ENCODE measurements at regions not wholly inside any gene's neighbourhood (a gene's known extent, or its start where the extent isn't known, plus 50 kb on each side); places are given as distances from the start of the nearest gene placed in this dataset.

GRCh38 chr9:107211284-107211923 is 71.7 kb upstream of the RAD23B start:
- no peak for DNase-seq (ENCODE audit: low spot score)

GRCh38 chr9:107212613-107213012 is 70.5 kb upstream of the RAD23B start:
- DNase-seq (ENCODE audit: low spot score), result no peak

DNA sequence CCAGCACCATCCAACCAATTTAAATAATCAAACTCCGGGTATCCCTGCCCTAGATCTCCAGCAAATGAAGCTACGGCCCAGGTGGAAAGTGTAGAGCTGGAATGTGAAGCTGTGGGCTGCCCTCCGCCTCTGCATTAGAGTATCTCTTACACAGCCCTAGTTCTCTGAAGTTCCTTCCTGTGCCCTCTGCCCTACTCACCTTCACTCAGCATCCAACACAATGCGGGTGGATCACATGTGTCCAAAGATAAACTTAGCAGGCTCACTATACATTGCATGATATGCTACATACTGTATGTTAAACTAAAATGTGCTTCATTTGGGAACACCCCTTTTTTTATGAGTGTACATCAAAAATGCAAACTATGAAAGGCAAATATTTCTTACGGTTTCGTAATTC is 70.0 kb upstream of the RAD23B start:
- DNase-seq (ENCODE audit: low spot score), result peak; percentile 5

DNA sequence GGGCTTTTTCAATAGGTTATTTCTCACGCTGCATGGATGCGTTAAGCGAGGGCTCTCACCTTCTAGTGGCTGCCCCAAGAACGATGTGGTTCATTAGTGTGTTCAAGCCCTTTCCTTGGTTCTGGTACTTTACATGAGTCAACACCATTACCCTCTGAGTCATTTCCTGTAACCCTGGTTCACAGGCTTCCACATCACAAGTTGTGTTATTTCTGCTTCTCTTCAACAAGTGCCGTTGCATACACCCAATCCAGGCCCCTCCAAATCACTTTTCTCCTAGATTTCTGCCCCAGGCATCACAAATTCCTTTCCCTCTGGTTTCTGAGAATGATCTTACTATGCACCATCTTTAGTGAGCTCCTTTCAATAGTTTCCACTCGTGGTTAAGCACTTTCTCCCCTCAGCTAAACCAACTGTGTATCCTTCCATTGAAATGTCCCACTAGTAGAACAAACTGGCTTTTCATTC is 69.5 kb upstream of the RAD23B start:
- peak; percentile 90 for DNase-seq (ENCODE audit: low spot score)

GRCh38 chr9:107214381-107214780 is 68.7 kb upstream of the RAD23B start:
- DNase-seq (ENCODE audit: low spot score), result no peak

- peak; percentile 37 for DNase-seq (ENCODE audit: low spot score)
Observed at GRCh38 chr9:107214915-107215314, 68.2 kb upstream of the RAD23B start.

DNA sequence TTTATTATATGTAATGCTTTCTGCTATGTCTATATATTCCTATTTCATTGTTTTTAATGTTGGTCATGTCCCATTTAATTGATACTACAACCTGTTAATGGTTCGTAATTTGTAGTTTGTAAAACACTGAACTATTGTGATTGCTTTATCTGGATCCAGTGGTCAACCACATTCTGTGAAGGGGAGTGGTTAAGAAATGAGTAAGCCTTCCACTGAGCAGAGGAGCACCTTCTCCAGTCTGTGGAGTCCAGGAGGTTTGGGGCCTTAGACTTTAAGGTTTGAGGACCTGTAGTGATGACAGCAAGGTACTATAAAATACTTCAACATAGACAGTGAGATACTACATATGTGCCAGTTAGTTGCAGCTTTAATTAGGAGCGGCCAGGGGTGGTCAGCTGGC is 67.7 kb upstream of the RAD23B start:
- peak; percentile 53 for DNase-seq (ENCODE audit: low spot score)

- peak; percentile 53 for DNase-seq (ENCODE audit: low spot score)
Observed at GRCh38 chr9:107216329-107216728, 66.8 kb upstream of the RAD23B start.

DNA sequence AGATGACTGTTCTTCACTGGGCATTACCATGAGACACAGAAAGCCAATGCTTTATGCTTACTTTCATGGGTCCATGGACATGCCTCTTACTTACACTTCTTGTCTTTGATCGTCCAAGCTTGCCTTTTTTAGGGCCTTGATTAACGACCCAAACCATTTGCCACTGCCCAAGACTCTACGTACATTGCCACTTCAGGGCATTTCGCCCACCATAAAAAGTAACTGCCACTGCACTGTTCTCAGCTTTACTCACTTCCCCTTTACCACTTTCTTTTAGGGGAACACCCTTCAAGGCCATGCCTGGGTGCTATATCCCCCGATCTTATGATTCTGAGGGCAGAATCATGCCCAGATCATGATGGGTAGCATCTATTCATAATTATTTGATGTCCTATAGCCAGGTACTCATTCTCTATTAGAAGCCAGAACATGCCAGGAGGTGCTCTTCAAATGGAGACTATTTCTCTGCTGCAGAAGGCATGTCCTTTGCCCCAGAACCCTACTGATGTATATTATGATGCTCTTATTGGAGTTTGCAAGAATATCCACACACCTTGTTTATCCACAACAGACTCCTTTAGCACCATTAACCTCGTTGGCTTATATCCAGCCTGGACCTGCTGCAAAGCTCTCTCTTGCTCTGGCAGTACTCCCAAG is 64.1 kb upstream of the RAD23B start:
- no peak for DNase-seq (ENCODE audit: low spot score)

DNA sequence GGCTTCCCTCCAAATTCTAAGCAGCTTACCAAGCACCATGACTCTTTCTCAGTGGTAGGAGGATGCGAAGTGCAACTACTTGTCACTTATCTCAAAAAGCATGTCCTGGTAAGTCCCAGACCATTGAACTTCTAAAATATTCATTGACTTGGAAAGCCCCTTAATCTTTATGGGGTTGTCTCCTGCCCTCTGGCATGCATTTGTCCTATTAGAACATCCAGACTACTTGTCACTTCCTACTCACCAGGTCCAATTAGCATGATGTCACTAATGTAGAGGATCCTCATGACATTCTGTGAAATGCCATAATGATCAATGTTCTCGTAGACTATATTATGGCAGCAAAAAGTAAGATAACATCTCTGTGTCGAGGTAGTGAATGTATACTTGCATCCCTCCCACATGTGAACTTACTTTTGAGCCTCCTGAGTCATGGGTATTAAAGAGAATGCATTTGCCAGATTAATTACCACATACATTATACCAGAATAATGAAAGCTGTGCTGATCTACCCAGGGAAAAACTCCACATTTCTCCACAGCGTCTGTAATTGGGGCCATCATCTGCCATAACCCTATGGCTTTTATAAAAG is 63.5 kb upstream of the RAD23B start:
- no peak for DNase-seq (ENCODE audit: low spot score)

- DNase-seq (ENCODE audit: low spot score), result no peak
Observed at GRCh38 chr9:107221321-107221720, 61.8 kb upstream of the RAD23B start.

- peak; percentile 65 for DNase-seq (ENCODE audit: low spot score)
Observed at GRCh38 chr9:107222020-107222522, 61.0 kb upstream of the RAD23B start.

GRCh38 chr9:107223381-107223780 is 59.7 kb upstream of the RAD23B start:
- no peak for DNase-seq (ENCODE audit: low spot score)

DNA sequence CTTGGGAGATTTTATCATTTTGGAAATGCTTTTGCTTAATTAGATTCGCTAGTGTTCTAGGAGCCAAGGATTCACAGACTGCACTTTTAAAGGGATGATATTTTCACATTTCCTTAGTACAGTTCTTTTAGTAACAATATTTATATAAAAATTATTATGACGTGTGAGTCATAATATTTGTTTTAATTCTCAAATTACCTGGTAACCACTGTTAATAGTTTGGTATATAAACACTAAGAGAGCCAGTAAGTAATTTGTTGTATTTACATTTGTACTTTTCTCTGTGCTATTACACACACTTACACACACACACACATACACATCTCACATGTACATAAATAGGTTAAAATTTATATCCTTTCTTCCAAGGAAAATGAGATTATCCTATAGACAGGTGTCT is 58.8 kb upstream of the RAD23B start:
- DNase-seq (ENCODE audit: low spot score), result no peak

GRCh38 chr9:107226421-107226820 is 56.7 kb upstream of the RAD23B start:
- no peak for DNase-seq (ENCODE audit: low spot score)

GRCh38 chr9:107227774-107228173 is 55.3 kb upstream of the RAD23B start:
- no peak for DNase-seq (ENCODE audit: low spot score)

GRCh38 chr9:107228496-107229039 is 54.5 kb upstream of the RAD23B start:
- DNase-seq (ENCODE audit: low spot score), result no peak

GRCh38 chr9:107229241-107229741 is 53.8 kb upstream of the RAD23B start:
- DNase-seq (ENCODE audit: low spot score), result no peak

Data from kidney tubule cell (primary cell).